Mesendoderm (in vitro differentiated cells): ENCODE measurements at regions not wholly inside any gene's neighbourhood (a gene's known extent, or its start where the extent isn't known, plus 50 kb on each side); places are given as distances from the start of the nearest gene placed in this dataset.

Experiments used
- DNase-seq: peaks from one replicate; pipeline ENCODE4 v3.0.0; 2013
- H2AK5ac ChIP-seq: 2 replicates; pipeline ENCODE4 v1.6.1; 2013; ENCODE audit warnings: low read length, inconsistent platforms
- H2BK120ac ChIP-seq: 2 replicates; pipeline ENCODE4 v1.6.1; 2013; ENCODE audit warnings: low read depth, mild to moderate bottlenecking, low read length, moderate library complexity, mixed read lengths
- H2BK15ac ChIP-seq: replicated peaks from 2 replicates; pipeline ENCODE4 v1.6.1; 2013; ENCODE audit warnings: low read depth, mild to moderate bottlenecking, moderate library complexity
- H2BK5ac ChIP-seq: 2 replicates; pipeline ENCODE4 v1.6.1; 2013; ENCODE audit warnings: low read length, inconsistent platforms
- H3K18ac ChIP-seq: 2 replicates; pipeline ENCODE4 v1.6.1; 2013; ENCODE audit warnings: mild to moderate bottlenecking, low read length, mixed read lengths
- H3K23ac ChIP-seq: one replicate; pipeline ENCODE4 v1.6.1; 2013; ENCODE audit warnings: low read length
- H3K27ac ChIP-seq: 2 replicates; pipeline ENCODE4 v1.5.1; 2013; ENCODE audit warnings: low read depth, mild to moderate bottlenecking, inconsistent platforms, low read length, moderate library complexity
- H3K27me3 ChIP-seq: 2 replicates; pipeline ENCODE4 v1.6.1; 2013; ENCODE audit warnings: low read length, control low read depth, mild to moderate bottlenecking, inconsistent platforms; ENCODE audit not compliant: insufficient read depth, poor library complexity
- H3K36me3 ChIP-seq: 2 replicates; pipeline ENCODE4 v1.6.1; 2013; ENCODE audit warnings: low read length, inconsistent platforms; ENCODE audit not compliant: control insufficient read depth, insufficient read depth
- H3K4ac ChIP-seq: one replicate; pipeline ENCODE4 v1.6.1; 2013; ENCODE audit warnings: low read depth, mild to moderate bottlenecking, low read length, moderate library complexity
- H3K4me1 ChIP-seq: 2 replicates; pipeline ENCODE4 v1.6.1; 2013; ENCODE audit warnings: low read depth, low read length, inconsistent platforms; ENCODE audit not compliant: control insufficient read depth
- H3K4me2 ChIP-seq: 2 replicates; pipeline ENCODE4 v1.6.1; 2013; ENCODE audit warnings: low read length
- H3K4me3 ChIP-seq: 2 replicates; pipeline ENCODE4 v1.5.1; 2013; ENCODE audit warnings: mild to moderate bottlenecking, low read length
- H3K56ac ChIP-seq: one replicate; pipeline ENCODE4 v1.6.1; 2013; ENCODE audit warnings: low read length
- H3K79me1 ChIP-seq: 2 replicates; pipeline ENCODE4 v1.6.1; 2013; ENCODE audit warnings: low read length, inconsistent platforms
- H3K79me2 ChIP-seq: 2 replicates; pipeline ENCODE4 v1.6.1; 2013; ENCODE audit warnings: mild to moderate bottlenecking, low read length; ENCODE audit not compliant: control insufficient read depth, insufficient read depth
- H3K9ac ChIP-seq: 2 replicates; pipeline ENCODE4 v1.6.1; 2013; ENCODE audit warnings: low read length, inconsistent platforms
- H4K5ac ChIP-seq: one replicate; pipeline ENCODE4 v1.6.1; 2013; ENCODE audit warnings: low read length
- H4K8ac ChIP-seq: one replicate; pipeline ENCODE4 v1.6.1; 2013; ENCODE audit warnings: low read depth, mild to moderate bottlenecking, control low read depth, low read length, moderate library complexity
- WGBS: extraction: QIAGEN DNeasy Blood & Tissue Kit; methylation state at CpG from one replicate; pipeline ENCODE4 v1.1.7; 2013; ENCODE audit warnings: low lambda C conversion rate, missing lambda C conversion rate; ENCODE audit not compliant: insufficient coverage; ENCODE audit errors: extremely low coverage; 5-methylcytosine and 5-hydroxymethylcytosine counted together

DNA sequence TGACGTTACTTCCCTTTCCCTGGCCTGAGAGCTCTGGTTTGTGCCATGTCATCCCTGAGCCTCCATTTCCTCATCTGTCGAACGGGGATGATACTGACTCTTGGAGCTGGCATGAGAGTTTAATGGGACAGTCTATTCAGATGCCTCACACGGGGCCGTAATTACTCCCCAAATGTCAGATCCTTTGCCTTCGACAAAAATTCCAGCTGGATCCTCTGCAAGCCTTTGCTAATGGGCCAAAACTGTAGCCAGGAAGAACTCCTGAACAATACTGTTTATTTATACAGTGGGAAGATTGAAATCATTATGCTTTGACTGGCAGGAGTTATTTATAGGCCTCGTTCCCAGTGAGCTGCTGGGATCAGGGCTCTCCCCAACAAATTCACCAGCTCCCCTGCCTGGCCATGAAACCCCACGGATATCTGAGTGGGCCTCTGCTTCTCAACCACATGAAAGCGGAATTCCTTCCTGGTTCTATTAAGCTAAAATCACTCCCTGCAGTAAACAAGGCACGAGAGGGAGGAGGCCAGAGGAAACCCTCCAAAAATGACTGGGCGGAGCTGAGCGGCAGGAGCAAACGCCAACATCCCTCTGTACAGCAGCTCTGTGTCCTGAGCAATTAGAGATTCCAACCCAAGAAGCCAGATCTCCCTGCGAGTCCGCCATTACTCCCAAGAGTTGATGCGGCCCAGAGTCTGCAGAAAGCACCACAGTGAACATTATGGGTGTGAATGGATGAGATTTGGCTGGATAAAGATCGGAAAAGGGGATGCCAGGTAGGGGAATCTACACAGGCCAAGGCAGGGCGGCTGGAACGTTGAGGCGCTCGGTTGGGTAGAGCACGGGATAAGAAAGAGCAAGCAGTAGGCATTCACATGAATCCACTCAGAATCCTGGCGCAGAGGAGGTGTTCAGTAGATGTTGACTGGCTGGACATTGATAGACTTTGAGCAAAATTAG, 326.1 kb downstream of the BCL11B start:
- no peak overlapping the region for H2BK5ac ChIP-seq
- no peak overlapping the region for H3K18ac ChIP-seq
- no peak overlapping the region for H3K27ac ChIP-seq
- no peak overlapping the region for H3K23ac ChIP-seq
- no peak overlapping the region for H3K4ac ChIP-seq
- H3K79me2 ChIP-seq: no peaks in the 10 kb centered on the region
- H4K5ac ChIP-seq: no peak overlapping the region
- no peaks in the 10 kb centered on the region for H3K27me3 ChIP-seq
- no CpG with 5 or more reads among the region's 23 CpGs for WGBS
- no peak overlapping the region for H2BK15ac ChIP-seq
- no peak overlapping the region for H3K4me3 ChIP-seq
- no peak overlapping the region for H3K4me2 ChIP-seq
- H3K9ac ChIP-seq: no peak overlapping the region
- DNase-seq: no peak
- H3K4me1 ChIP-seq: no peaks in the 10 kb centered on the region
- no peak overlapping the region for H3K56ac ChIP-seq
- H3K36me3 ChIP-seq: no peaks in the 10 kb centered on the region
- H4K8ac ChIP-seq: no peak overlapping the region
- no peak overlapping the region for H2BK120ac ChIP-seq
- H3K79me1 ChIP-seq: no peaks in the 10 kb centered on the region
- H2AK5ac ChIP-seq: no peak overlapping the region

DNA sequence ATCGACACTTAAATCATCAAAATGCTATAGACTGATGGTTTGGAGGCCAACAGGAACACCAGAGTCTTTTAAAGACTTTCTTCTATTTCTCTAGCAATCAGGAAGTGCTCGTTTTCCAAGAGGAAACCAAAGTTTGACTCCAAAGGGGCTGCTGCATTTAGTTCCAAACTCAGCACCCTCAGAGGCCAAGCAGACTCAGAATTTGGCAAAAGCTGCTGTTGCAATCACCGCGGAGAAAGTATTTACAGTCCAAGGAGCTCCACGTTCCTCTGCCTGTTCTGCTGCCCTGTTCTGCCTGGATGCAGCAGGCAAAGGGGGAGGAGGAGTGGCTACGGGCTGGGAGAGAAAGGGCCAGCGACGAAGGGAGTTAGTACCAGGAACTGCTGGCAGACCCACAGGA, 325.1 kb downstream of the BCL11B start:
- Histone ChIP-seq H3K9ac (no peak overlapping the region), H3K79me1 (no peaks in the 10 kb centered on the region), H3K4ac (no peak overlapping the region), H3K4me3 (no peak overlapping the region), H2AK5ac (no peak overlapping the region), H3K27me3 (no peaks in the 10 kb centered on the region), H3K56ac (peak overlapping the region; percentile 10), H3K4me1 (no peaks in the 10 kb centered on the region), H4K8ac (no peak overlapping the region), H3K36me3 (no peaks in the 10 kb centered on the region), H3K18ac (no peak overlapping the region), H2BK5ac (no peak overlapping the region), H2BK120ac (no peak overlapping the region), H3K23ac (no peak overlapping the region), H2BK15ac (no peak overlapping the region), H3K79me2 (no peaks in the 10 kb centered on the region), H4K5ac (no peak overlapping the region), H3K27ac (no peak overlapping the region), H3K4me2 (no peak overlapping the region)
- peak; percentile 27 for DNase-seq
- no CpG with 5 or more reads among the region's 8 CpGs for WGBS

DNA sequence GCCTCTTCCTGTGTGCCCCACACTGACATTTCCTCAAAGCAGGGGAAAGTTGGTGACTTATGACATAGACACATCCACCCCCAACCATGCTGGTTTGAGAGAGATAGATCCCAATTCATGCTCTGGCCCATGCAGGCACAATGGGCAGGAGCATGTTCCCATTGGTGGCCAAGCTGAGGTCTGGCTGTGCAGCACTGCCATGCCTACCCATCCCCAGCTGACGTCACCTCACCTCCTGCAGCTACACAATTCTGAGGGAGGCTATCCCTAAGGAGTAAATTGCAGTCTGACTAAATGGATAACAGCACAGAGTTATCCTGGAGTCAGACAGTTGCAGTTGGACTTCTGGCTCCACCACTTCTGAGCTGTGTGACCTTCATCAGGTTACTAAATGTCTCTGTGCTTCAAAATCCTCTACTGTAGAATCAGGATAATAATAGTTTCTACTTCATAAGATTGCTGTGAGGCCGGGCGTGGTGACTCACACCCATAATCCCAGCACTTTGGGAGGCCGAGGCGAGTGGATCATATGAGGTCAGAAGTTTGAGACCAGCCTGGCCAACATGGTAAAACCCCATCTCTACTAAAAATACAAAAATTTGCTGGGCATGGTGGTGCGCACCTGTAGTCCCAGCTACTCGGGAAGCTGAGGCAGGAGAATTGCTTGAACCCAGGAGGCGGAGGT, 323.9 kb downstream of the BCL11B start:
- Histone ChIP-seq H3K27ac (no peak overlapping the region), H2AK5ac (no peak overlapping the region), H4K5ac (no peak overlapping the region), H3K79me2 (no peaks in the 10 kb centered on the region), H4K8ac (no peak overlapping the region), H3K23ac (no peak overlapping the region), H3K79me1 (no peaks in the 10 kb centered on the region), H3K9ac (no peak overlapping the region), H3K4me3 (no peak overlapping the region), H2BK120ac (no peak overlapping the region), H2BK5ac (no peak overlapping the region), H3K4me2 (no peak overlapping the region), H2BK15ac (no peak overlapping the region), H3K27me3 (no peaks in the 10 kb centered on the region), H3K4me1 (no peaks in the 10 kb centered on the region), H3K36me3 (no peaks in the 10 kb centered on the region), H3K56ac (no peak overlapping the region), H3K4ac (no peak overlapping the region), H3K18ac (no peak overlapping the region)
- WGBS: no CpG with 5 or more reads among the region's 8 CpGs
- DNase-seq: no peak

DNA sequence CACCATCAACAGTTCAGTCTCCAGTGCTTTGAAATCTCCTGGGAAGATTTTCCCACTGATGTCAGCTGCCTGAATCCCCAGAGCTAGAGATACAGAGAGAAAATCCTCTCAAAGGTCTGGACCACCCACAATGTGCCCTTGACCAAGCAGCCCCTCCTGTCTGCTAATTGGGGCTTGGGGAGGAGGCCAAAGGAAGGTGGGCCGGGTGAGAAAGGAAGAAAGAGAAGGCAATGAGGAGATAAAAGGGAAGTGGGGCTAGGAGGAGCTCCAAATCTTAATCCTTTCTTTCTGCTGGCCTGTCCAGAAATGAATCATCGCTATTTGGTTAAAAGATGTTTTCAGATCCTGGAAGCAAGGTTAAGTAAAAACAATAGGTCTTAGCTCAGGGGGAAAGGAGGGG, 322.9 kb downstream of the BCL11B start:
- no peaks in the 10 kb centered on the region for H3K4me1 ChIP-seq
- DNase-seq: no peak
- H3K36me3 ChIP-seq: no peaks in the 10 kb centered on the region
- H4K8ac ChIP-seq: no peak overlapping the region
- no peak overlapping the region for H3K4ac ChIP-seq
- no peaks in the 10 kb centered on the region for H3K79me1 ChIP-seq
- H3K23ac ChIP-seq: no peak overlapping the region
- no peak overlapping the region for H3K56ac ChIP-seq
- H2BK5ac ChIP-seq: no peak overlapping the region
- WGBS: no CpG with 5 or more reads among the region's 2 CpGs
- no peak overlapping the region for H3K4me3 ChIP-seq
- H3K79me2 ChIP-seq: no peaks in the 10 kb centered on the region
- no peak overlapping the region for H3K27ac ChIP-seq
- H4K5ac ChIP-seq: no peak overlapping the region
- no peak overlapping the region for H2BK15ac ChIP-seq
- no peak overlapping the region for H3K9ac ChIP-seq
- no peaks in the 10 kb centered on the region for H3K27me3 ChIP-seq
- H2BK120ac ChIP-seq: no peak overlapping the region
- H2AK5ac ChIP-seq: no peak overlapping the region
- H3K4me2 ChIP-seq: no peak overlapping the region
- no peak overlapping the region for H3K18ac ChIP-seq

DNA sequence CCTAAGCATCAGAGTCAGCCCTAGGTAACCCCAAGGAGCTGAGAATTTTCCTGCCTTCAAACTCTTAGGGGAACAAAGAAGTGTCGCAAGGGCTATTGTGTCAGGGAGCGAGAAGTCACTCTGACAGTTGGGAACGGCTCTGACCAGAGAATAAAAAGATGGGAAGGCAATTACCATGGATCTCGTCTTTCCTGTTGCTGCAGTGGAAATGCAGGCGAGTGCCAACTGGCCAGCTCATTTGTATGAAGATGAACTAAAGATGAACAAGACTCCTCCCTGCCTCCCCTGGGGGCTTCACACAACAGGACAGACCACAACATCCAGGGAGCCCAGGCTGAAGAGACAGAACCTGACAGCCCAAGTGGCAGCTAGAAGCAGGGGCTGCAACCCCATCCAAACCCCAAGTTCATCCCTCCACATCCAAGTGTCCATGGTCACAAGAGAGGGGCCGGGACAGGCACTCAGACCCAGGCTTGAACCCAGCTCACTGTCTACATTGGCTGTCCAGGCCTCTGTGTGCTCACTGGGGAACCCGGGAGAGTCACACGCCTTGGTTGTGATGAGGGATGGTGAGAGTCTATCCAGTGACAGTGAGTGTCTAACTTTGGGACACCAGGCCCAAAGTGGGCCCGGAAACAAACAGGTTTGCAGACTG, 322.4 kb downstream of the BCL11B start:
- Histone ChIP-seq H2AK5ac (no peak overlapping the region), H3K79me2 (no peaks in the 10 kb centered on the region), H3K36me3 (no peaks in the 10 kb centered on the region), H3K56ac (no peak overlapping the region), H3K27ac (no peak overlapping the region), H3K4me1 (no peaks in the 10 kb centered on the region), H3K4me3 (no peak overlapping the region), H3K9ac (no peak overlapping the region), H2BK15ac (no peak overlapping the region), H4K8ac (no peak overlapping the region), H3K27me3 (no peaks in the 10 kb centered on the region), H4K5ac (no peak overlapping the region), H3K23ac (no peak overlapping the region), H3K79me1 (no peaks in the 10 kb centered on the region), H3K18ac (no peak overlapping the region), H2BK120ac (no peak overlapping the region), H2BK5ac (no peak overlapping the region), H3K4me2 (no peak overlapping the region), H3K4ac (no peak overlapping the region)
- DNase-seq: no peak
- no CpG with 5 or more reads among the region's 9 CpGs for WGBS
